GM10266 (cell line): ENCODE measurements at regions not wholly inside any gene's neighbourhood (a gene's known extent, or its start where the extent isn't known, plus 50 kb on each side); places are given as distances from the start of the nearest gene placed in this dataset.
A peak's percentile ranks its signal among the peaks of the same experiment; 100 is the strongest.

Experiments
- DNase-seq: peaks from one replicate; pipeline ENCODE4 v3.0.0; 2012; ENCODE audit errors: extremely low spot score
- CTCF ChIP-seq: IDR thresholded peaks from 2 replicates; pipeline ENCODE4 v1.5.1; 2012; ENCODE audit warnings: mild to moderate bottlenecking, low read depth; ENCODE audit not compliant: control insufficient read depth, insufficient read depth; ENCODE audit errors: missing control alignments

GRCh38 chr5:115392611-115393010 lies 96.2 kb upstream of the CCDC112 start:
- no peak for DNase-seq
- no peak for TF ChIP-seq CTCF

- no peak for DNase-seq
- TF ChIP-seq CTCF, result no peak
Measured at GRCh38 chr5:115391780-115392179, 95.3 kb upstream of the CCDC112 start.

GRCh38 chr5:115389799-115390382 lies 93.4 kb upstream of the CCDC112 start:
- TF ChIP-seq CTCF, result peak; percentile 53
- no peak for DNase-seq

- DNase-seq, result no peak
- TF ChIP-seq CTCF, result no peak
Measured at GRCh38 chr5:115389034-115389798, 92.8 kb upstream of the CCDC112 start.

- no peak for TF ChIP-seq CTCF
- no peak for DNase-seq
Measured at GRCh38 chr5:115388240-115388639, 91.8 kb upstream of the CCDC112 start.

GRCh38 chr5:115387816-115388215 lies 91.4 kb upstream of the CCDC112 start:
- no peak for TF ChIP-seq CTCF
- DNase-seq, result no peak

- no peak for DNase-seq
- no peak for TF ChIP-seq CTCF
Measured at GRCh38 chr5:115386657-115387056, 90.2 kb upstream of the CCDC112 start.
